ENCODE measurements at regions not wholly inside any gene's neighbourhood (a gene's known extent, or its start where the extent isn't known, plus 50 kb on each side); places are given as distances from the start of the nearest gene placed in this dataset.

DNA sequence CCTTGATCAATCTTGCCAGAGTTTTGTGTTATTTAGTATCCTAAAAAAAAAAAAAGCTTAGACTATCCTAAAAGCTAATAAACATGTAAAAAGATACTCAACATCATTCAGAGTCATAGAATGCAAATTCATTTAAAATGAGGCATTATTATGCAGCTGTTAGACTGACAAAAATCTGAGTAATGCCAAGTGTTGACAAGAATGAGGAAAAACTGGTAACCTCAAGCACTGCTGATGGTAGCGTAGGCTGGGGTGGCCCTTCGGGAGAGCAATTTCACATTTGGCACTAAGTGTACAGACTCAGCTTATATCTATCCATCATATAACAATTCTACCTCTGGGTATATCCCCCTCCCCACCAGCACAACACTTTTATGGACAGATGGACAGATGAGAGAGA, 280.4 kb downstream of the RAP2B start:
- peak overlapping the region in 7 of 8 donors; percentile 3 to 66 (median 16) for H3K4me3 Mint-ChIP-seq
- H3K27ac ChIP-seq (ENCODE audit: low read depth, low read length), result no peak overlapping the region
- CTCF ChIA-PET (ENCODE audit: partially characterized antibody), result interaction anchor here (0.8 kb wide), 1 partner anchor 198 kb away, joined by 3 read pairs; no protein-coding TSS in a partner anchor

DNA sequence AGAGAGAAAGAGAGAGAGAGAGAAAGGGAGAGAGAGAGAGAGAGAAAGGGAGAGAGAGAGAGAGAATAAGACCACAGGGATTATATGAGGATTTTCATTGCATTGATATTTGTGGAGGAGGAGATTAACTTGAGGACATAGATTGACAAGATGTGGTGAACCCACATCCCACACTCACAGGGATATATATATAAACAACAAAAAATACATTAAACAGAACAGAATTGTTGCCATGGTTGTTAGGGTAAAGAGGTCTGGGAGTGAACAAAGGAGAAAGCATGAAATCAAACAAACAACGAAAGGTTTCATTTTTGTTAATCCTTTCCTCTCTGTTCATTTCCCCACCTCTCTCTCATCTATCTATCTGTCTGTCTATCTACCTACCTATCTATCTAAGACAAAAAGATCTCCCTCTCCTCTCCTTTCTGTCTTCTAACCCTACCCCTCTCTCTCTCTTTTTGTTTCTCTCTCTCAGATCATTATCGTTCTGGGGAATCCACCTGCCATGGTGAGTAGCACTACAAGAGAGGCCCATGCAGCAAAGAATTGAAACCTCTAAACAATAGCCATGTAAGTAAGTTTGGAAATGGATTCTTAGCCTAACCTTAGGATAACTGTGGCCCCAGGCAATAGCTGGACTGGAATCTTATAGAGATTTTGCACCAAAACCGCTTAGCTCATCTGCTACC, 280.9 kb downstream of the RAP2B start:
- intact Hi-C loops (cut with micrococcal nuclease), result loop anchor here (5.0 to 10.0 kb wide), 2 partner anchors 242 to 401 kb away; no protein-coding TSS in a partner anchor
- H3K9me3 Mint-ChIP-seq, result peaks cover 0 to 2% (median 0%) of the 10 kb centered on the region in 8 donors
- no peaks in the 10 kb centered on the region for H3K36me3 Mint-ChIP-seq
- H3K4me3 ChIP-seq (ENCODE audit: low read length in 2 of 2), result no peak overlapping the region
- ChIA-PET CTCF (ENCODE audit: partially characterized antibody) (interaction anchor here (0.8 to 1.5 kb wide), 3 partner anchors 10 to 238 kb away, joined by 3 read pairs; no protein-coding TSS in a partner anchor), POLR2A (ENCODE audit: partially characterized antibody) (interaction anchor here (1.2 kb wide), 1 partner anchor 282 kb away, joined by 4 read pairs; no protein-coding TSS in a partner anchor)
- no peak overlapping the region for H3K27ac ChIP-seq (ENCODE audit: low read depth, low read length)
- H3K27ac Mint-ChIP-seq, result peak overlapping the region; percentile 52 to 92 (median 73)
- peak overlapping the region; percentile 15 to 66 (median 40) for H3K4me3 Mint-ChIP-seq
- H3K27me3 Mint-ChIP-seq, result no peaks in the 10 kb centered on the region
- peaks cover 21 to 30% (median 25%) of the 10 kb centered on the region in 4 donors for H3K4me1 Mint-ChIP-seq
- peaks cover 10% of the 10 kb centered on the region for H3K4me1 ChIP-seq (ENCODE audit: insufficient read depth, low read length)
- DNase-seq, result peak; percentile 23 to 48 (median 30)
- H3K9me3 ChIP-seq (ENCODE audit: control insufficient read depth in 1 of 2, low read length in 2 of 2), result no peaks in the 10 kb centered on the region
- no peaks in the 10 kb centered on the region for H3K27me3 ChIP-seq (ENCODE audit: insufficient read depth, low read length)
- H3K36me3 ChIP-seq (ENCODE audit: insufficient read depth, low read length), result no peaks in the 10 kb centered on the region

More for the DNA sequence above, 280.4 kb downstream of the RAP2B start:
- peaks cover 0 to 2% (median 0%) of the 10 kb centered on the region in 8 donors for H3K9me3 Mint-ChIP-seq
- H3K27me3 Mint-ChIP-seq, result no peaks in the 10 kb centered on the region
- no peaks in the 10 kb centered on the region for H3K36me3 Mint-ChIP-seq
- peak overlapping the region in 6 of 7 donors; percentile 0 to 88 (median 62) for H3K27ac Mint-ChIP-seq
- Histone ChIP-seq H3K36me3 (ENCODE audit: insufficient read depth, low read length) (no peaks in the 10 kb centered on the region), H3K27me3 (ENCODE audit: insufficient read depth, low read length) (no peaks in the 10 kb centered on the region), H3K4me1 (ENCODE audit: insufficient read depth, low read length) (peaks cover 10% of the 10 kb centered on the region), H3K9me3 (ENCODE audit: control insufficient read depth in 1 of 2, low read length in 2 of 2) (no peaks in the 10 kb centered on the region), H3K4me3 (ENCODE audit: low read length in 2 of 2) (no peak overlapping the region)
- POLR2A ChIA-PET (ENCODE audit: partially characterized antibody), result no interaction called here
- peaks cover 23 to 36% (median 30%) of the 10 kb centered on the region in 4 donors for H3K4me1 Mint-ChIP-seq
- intact Hi-C loops (cut with micrococcal nuclease), result loop anchor here (5.0 to 10.0 kb wide), 2 partner anchors 242 to 400 kb away; no protein-coding TSS in a partner anchor
- DNase-seq, result no peak

DNA sequence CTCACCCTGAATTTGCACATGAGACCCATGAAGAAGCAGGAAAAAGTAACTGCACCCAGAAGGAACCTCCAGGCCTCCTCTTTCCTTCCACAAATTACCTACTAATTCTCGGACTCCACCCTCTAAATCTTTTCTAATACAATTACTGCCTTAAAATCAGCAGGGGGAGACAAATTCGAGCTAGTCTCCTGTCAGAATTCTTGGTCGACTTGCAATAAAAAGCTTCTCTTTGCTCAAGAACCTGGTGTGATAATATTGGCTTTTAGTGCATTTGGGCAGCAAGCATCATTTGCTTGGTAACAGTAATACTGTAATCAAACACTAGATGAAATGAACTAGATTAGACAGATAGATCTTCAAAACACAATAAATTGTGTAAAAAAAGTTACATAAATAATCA, 281.9 kb downstream of the RAP2B start:
- Mint-ChIP-seq H3K9me3 (peaks cover 0 to 2% (median 0%) of the 10 kb centered on the region in 8 donors), H3K4me1 (peaks cover 16 to 25% (median 20%) of the 10 kb centered on the region in 4 donors), H3K36me3 (no peaks in the 10 kb centered on the region), H3K27ac (no peak overlapping the region), H3K27me3 (no peaks in the 10 kb centered on the region), H3K4me3 (no peak overlapping the region)
- Histone ChIP-seq H3K27me3 (ENCODE audit: insufficient read depth, low read length) (no peaks in the 10 kb centered on the region), H3K4me1 (ENCODE audit: insufficient read depth, low read length) (peaks cover 10% of the 10 kb centered on the region), H3K4me3 (ENCODE audit: low read length in 2 of 2) (no peak overlapping the region), H3K27ac (ENCODE audit: low read depth, low read length) (no peak overlapping the region), H3K36me3 (ENCODE audit: insufficient read depth, low read length) (no peaks in the 10 kb centered on the region), H3K9me3 (ENCODE audit: control insufficient read depth in 1 of 2, low read length in 2 of 2) (no peaks in the 10 kb centered on the region)
- CTCF ChIA-PET (ENCODE audit: partially characterized antibody), result interaction anchor here (0.8 to 1.5 kb wide), 5 partner anchors 11 to 326 kb away, joined by 3 to 5 read pairs (median 3); no protein-coding TSS in a partner anchor
- DNase-seq, result no peak
- POLR2A ChIA-PET (ENCODE audit: partially characterized antibody), result interaction anchor here (1.2 kb wide), 1 partner anchor 283 kb away, joined by 4 read pairs; no protein-coding TSS in a partner anchor
- intact Hi-C loops (cut with micrococcal nuclease), result loop anchor here (1.0 to 10.0 kb wide), 3 partner anchors 241 to 402 kb away; no protein-coding TSS in a partner anchor

GRCh38 chr3:153445817-153446216, 283.8 kb downstream of the RAP2B start:
- peaks cover 0 to 2% (median 0%) of the 10 kb centered on the region in 8 donors for H3K9me3 Mint-ChIP-seq
- H3K27ac ChIP-seq (ENCODE audit: low read depth, low read length), result no peak overlapping the region
- H3K4me3 Mint-ChIP-seq, result no peak overlapping the region
- DNase-seq, result no peak
- H3K27me3 ChIP-seq (ENCODE audit: insufficient read depth, low read length), result no peaks in the 10 kb centered on the region
- H3K4me1 Mint-ChIP-seq, result peaks cover 16 to 25% (median 20%) of the 10 kb centered on the region in 4 donors
- H3K36me3 ChIP-seq (ENCODE audit: insufficient read depth, low read length), result no peaks in the 10 kb centered on the region
- intact Hi-C loops (cut with micrococcal nuclease), result loop anchor here (10.0 kb wide), 1 partner anchor 239 kb away; no protein-coding TSS in a partner anchor
- no peaks in the 10 kb centered on the region for H3K36me3 Mint-ChIP-seq
- no peaks in the 10 kb centered on the region for H3K27me3 Mint-ChIP-seq
- H3K4me3 ChIP-seq (ENCODE audit: low read length in 2 of 2), result no peak overlapping the region
- no peaks in the 10 kb centered on the region for H3K9me3 ChIP-seq (ENCODE audit: control insufficient read depth in 1 of 2, low read length in 2 of 2)
- no peak overlapping the region for H3K27ac Mint-ChIP-seq
- H3K4me1 ChIP-seq (ENCODE audit: insufficient read depth, low read length), result peaks cover 10% of the 10 kb centered on the region
- ChIA-PET CTCF (ENCODE audit: partially characterized antibody) (interaction anchor here (1.3 kb wide), 1 partner anchor 10 kb away, joined by 3 read pairs; no protein-coding TSS in a partner anchor), POLR2A (ENCODE audit: partially characterized antibody) (no interaction called here)

DNA sequence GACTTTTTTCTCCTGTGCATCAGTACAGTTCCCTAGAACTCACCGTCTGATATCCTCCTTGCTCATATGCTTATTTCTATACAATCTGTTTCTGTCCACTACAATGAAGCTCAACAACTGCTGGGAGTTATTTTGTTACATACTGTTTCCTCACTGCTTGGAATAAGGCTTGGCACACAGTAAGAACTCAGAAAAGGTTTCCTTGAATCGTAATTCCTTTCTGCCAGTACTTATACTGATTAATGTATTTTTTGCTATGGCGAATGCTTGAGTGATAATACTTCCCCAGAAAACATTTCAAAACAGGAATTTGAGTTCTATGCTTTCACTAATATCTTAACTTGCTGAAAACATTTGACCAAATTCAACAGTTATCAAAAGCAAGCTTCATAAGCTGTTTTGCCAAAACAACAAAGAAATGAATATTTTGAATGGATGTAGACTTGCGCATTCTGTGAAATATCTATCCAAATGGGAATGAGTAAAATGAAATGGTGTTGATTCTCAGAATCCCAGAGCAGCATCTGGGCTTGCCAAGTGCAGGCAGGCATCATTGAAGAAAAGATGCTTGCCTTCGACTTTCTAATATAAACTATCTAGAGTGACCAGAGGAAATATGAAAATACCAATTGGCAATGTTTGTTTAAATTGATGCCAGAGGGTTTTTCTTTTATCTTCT, 286.3 kb downstream of the RAP2B start:
- POLR2A ChIA-PET (ENCODE audit: partially characterized antibody), result no interaction called here
- Mint-ChIP-seq H3K27me3 (no peaks in the 10 kb centered on the region), H3K27ac (no peak overlapping the region), H3K9me3 (no peaks in the 10 kb centered on the region), H3K4me3 (no peak overlapping the region), H3K4me1 (peaks cover 10 to 16% (median 12%) of the 10 kb centered on the region in 4 donors), H3K36me3 (no peaks in the 10 kb centered on the region)
- CTCF ChIA-PET (ENCODE audit: partially characterized antibody), result interaction anchor here (0.9 kb wide), 1 partner anchor 82 kb away, joined by 3 read pairs; no protein-coding TSS in a partner anchor
- Histone ChIP-seq H3K4me3 (ENCODE audit: low read length in 2 of 2) (no peak overlapping the region), H3K36me3 (ENCODE audit: insufficient read depth, low read length) (no peaks in the 10 kb centered on the region), H3K9me3 (ENCODE audit: control insufficient read depth in 1 of 2, low read length in 2 of 2) (no peaks in the 10 kb centered on the region), H3K4me1 (ENCODE audit: insufficient read depth, low read length) (peaks cover 6% of the 10 kb centered on the region), H3K27ac (ENCODE audit: low read depth, low read length) (no peak overlapping the region), H3K27me3 (ENCODE audit: insufficient read depth, low read length) (no peaks in the 10 kb centered on the region)
- no peak for DNase-seq
- intact Hi-C loops (cut with micrococcal nuclease), result loop anchor here (10.0 kb wide), 1 partner anchor 237 kb away; no protein-coding TSS in a partner anchor

- Mint-ChIP-seq H3K9me3 (peaks cover 0 to 2% (median 0%) of the 10 kb centered on the region in 8 donors), H3K27me3 (no peaks in the 10 kb centered on the region), H3K36me3 (no peaks in the 10 kb centered on the region), H3K27ac (no peak overlapping the region), H3K4me3 (no peak overlapping the region), H3K4me1 (peaks cover 12 to 20% (median 15%) of the 10 kb centered on the region in 4 donors)
- Histone ChIP-seq H3K4me3 (ENCODE audit: low read length in 2 of 2) (no peak overlapping the region), H3K4me1 (ENCODE audit: insufficient read depth, low read length) (peaks cover 11% of the 10 kb centered on the region), H3K27me3 (ENCODE audit: insufficient read depth, low read length) (no peaks in the 10 kb centered on the region), H3K27ac (ENCODE audit: low read depth, low read length) (no peak overlapping the region), H3K36me3 (ENCODE audit: insufficient read depth, low read length) (no peaks in the 10 kb centered on the region), H3K9me3 (ENCODE audit: control insufficient read depth in 1 of 2, low read length in 2 of 2) (no peaks in the 10 kb centered on the region)
- POLR2A ChIA-PET (ENCODE audit: partially characterized antibody), result no interaction called here
- intact Hi-C loops (cut with micrococcal nuclease), result no loop called here
- no peak for DNase-seq
- CTCF ChIA-PET (ENCODE audit: partially characterized antibody), result no interaction called here
These were observed 295.0 kb downstream of the RAP2B start for GRCh38 chr3:153456833-153457545.

Measured in CD4-positive, alpha-beta memory T cell (primary cell).